ELF-1 (cell line): ENCODE measurements at regions not wholly inside any gene's neighbourhood (a gene's known extent, or its start where the extent isn't known, plus 50 kb on each side); places are given as distances from the start of the nearest gene placed in this dataset.
"Not testable (repeated sequence)": the region's sequence is repeated elsewhere in the genome, so short reads cannot be mapped to it uniquely, and the experiment has no call there.

Source experiments
- DNase-seq: peaks from one replicate; pipeline ENCODE4 v3.0.0-alpha.2; 2016; ENCODE audit warnings: low read depth, low spot score

DNA sequence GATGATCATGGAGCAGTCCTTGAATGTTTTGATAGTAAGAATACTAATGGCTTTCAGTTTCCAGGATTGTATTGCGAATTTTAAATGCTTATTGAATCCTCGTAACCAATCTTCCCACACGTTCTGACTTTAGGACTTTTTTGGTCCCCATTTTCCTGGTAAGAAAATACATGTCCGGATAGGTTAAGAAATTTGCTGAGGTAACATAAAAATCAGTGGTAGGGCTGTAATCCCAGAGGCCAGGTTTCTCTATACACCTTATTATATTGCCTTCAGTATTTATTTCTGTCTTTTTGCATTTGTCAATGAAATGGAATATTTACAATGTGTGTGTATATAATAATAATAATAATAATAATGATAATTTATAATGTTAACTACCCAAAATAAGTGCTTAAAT lies 603.2 kb downstream of the TMEM182 start:
- no peak for DNase-seq

DNA sequence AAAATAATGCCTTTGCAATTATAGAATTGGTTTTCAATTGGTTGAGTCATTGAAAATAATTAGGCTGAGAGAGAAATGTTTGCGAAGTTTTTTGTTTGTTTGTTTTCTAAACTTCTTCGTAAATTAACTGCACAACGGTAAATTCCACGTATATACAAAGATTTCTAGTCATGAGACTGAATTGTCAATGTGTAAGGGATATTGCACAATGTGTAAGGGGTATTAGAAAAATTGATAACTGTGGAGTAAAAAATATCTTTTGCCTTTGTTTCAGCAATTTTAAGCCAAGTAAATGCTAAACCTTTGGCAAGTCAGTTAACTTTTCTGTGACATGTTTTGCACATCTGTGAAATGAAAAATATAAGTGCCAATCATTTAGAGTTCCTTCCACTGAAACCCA lies 606.0 kb downstream of the TMEM182 start:
- DNase-seq: no peak

DNA sequence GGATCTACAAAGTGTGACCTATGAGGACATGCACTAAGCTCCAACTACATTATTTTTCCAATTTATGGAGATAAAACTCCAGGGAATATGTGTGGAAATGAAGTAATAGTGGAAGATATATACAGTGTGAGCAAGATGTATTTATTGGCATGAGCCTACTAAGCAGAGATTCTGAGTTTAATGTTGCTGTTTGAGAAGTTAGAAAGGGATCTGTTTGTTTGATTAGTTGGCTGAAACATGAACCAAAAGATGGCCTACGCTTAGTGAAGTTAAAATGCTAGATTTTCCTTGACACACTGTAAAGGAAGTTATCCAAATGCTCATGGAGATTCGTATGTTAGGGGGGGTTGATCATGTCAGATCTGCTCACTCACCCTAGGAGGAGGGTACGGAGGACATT lies 621.7 kb downstream of the TMEM182 start:
- DNase-seq: no peak

DNA sequence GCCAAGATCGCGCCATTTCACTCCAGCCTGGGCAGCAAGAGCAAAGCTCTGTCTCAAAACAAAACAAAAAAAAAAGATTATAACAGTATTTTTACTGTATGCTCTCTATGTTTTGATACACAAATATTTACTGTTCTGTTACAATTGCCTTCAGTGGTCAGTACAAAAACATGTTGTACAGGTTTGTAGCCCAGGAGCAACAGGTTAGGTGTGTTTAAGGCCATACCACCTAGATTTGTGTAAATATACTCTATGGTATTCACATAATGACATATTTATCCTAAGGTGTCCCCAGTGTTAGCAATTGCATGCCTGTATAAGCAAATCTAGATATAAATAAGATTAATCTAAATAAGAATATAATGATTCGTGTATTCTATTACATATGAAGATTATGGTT lies 625.0 kb downstream of the TMEM182 start:
- no peak for DNase-seq

DNA sequence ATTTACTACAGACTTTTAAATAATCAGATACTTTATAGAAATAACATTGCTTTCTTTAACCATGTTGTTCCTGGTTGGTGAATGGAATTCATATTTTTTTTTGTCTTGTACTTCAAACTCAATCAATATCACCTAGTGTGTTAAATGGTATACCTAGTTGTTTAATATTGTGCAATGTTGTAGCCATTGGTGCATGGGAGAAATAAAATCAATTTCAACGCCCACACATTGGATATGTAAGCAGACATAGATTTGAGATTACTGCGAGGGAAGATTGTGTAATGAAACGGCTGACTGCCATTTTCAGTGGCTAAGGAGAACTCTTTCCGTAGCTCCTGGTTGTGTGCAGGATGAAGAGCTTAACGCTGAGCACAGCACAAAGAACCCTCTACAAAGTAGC lies 626.1 kb downstream of the TMEM182 start:
- DNase-seq: no peak

DNA sequence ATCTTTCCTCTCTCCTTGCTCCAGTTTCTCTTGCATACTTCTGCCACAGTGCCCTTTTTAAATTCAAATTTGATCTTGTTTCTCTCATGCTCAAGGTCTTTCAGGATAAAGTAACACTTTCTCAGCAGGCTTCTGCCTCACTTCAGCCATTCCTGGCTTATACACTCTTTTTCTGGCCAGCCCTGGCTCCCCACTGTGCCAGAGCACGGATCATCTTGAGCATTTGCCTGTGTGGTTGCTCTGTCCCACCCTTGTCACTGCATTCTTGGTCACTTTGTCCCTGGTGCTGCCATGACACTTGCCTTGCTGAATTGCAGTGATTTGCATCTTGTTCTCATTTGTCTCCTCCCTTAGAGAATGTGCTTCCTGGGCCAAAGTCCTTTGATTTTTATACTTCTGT lies 634.3 kb downstream of the TMEM182 start:
- peak; percentile 44 for DNase-seq

DNA sequence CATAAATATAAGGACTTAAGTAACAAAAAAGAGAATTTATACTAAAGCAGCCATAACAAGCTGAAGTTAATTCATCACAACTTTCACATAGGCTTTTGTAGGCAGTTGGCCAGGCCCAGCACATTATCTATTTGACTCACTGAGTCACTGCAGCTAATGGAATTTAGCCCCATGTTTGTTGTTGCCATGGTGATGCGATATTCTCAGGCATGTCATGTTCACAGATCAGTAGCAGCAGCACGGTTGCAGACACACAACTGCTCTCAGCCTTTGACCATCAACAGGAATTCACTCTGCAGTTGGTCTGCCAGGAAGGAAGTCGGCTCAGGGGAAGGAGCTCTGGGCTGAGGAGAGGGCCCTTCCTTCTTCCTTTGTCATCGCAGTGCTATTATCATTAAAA lies 639.8 kb downstream of the TMEM182 start:
- peak; percentile 80 for DNase-seq

DNA sequence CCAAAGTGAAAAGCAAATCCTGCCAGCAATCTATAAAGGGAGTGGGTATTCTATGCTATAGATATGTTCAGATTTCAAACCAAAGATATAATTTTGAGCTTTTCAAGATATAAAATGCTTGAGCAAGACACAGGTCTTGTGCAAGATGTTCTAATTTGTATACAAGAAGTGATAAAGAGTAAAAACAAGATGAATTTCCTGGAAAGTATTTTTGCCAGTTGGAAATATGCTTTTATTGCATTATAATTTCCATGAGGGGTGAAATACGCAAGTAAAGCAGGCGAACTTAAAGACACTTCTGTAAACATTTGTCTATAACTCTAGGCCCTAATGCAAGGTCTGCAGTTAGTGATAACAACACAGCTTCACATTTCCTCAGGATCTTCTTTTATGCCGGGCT lies 640.5 kb downstream of the TMEM182 start:
- DNase-seq: no peak

DNA sequence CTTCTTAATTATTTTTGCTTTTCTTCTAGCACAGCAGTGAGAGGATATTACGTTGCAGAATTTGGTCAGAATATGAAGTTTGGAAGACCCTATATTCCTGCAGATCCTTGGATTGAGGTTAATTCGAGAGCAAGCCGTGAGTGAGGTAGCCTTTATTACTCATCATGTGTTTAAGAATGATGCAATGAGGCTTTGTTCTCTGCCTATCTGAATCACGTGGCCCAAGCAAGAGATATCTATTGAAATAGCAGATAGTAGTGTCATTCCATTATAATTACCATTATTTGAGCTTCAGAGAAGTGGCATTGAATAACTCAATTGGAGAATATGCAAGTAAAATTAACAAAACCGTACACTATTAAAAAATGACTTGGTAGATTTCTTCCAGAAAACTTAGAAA lies 641.1 kb downstream of the TMEM182 start:
- DNase-seq: no peak

DNA sequence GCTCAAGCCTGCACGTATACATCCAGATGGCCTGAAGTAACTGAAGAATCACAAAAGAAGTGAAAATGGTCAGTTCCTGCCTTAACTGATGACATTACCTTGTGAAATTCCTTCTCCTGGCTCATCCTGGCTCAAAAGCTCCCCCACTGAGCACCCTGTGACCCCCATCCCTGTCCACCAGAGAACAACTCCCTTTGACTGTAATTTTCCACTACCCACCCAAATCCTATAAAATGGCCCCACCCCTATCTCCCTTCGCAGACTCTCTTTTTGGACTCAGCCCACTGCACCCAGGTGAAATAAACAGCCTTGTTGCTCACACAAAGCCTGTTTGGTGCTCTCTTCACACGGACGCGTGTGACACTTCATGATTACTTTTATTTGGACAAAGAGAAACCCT lies 641.6 kb downstream of the TMEM182 start:
- not testable (repeated sequence) for DNase-seq

DNA sequence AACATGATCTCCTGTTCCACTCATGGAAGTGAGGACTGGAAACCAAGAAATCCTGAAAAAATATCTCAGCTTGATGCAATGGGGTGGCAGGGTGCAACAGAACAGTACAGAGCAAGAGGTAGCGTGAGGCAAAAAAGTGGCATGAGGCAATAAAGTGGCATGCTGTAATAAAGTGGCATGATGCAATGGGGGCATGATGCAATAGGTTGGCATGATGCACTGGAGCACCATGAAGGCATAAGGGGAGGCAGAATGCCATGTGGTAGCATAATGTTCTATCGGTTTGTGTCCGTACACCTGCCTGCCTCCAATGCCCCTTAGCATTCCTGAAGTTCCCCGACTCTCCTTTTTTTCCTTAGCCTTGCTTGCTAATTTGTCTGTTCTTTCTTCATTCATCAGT lies 648.4 kb downstream of the TMEM182 start:
- DNase-seq: no peak

DNA sequence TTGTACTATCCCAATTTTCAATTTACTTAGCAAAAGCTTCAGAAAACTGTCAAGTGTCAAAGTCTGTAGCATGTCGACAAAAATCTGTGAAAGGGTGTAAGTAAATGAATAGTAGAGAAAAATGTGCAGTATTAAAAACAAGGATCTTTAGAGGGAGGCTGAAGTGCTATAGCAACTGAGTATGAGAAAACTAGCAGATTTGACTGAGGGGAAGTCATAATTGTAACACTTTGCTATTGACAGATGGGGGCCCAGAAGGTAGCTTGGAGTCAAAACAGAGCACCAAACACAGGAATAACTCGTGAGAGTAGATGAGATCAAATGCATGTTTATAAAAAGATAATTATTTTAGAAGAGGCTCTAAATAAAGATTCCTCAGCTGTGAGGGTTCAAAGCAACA lies 657.7 kb downstream of the TMEM182 start:
- no peak for DNase-seq

DNA sequence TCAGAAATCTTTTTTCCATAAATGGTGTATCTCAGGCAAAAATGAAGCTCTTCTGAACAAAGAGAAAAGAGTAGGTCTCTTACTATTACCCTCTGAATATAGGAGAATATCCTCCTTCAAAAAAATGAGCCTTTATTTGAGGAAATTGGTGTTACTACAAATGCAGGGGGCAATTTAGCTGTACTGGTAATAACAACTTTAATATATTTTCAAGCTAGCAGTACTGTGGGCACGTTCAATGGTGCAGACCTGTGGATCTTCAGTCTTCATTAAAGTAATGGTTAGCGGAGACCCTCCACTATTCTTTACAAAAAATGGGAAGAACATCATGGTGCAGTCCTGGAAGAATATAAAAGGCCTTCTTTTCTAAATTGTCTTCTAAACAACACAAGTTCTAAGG lies 661.3 kb downstream of the TMEM182 start:
- no peak for DNase-seq

DNA sequence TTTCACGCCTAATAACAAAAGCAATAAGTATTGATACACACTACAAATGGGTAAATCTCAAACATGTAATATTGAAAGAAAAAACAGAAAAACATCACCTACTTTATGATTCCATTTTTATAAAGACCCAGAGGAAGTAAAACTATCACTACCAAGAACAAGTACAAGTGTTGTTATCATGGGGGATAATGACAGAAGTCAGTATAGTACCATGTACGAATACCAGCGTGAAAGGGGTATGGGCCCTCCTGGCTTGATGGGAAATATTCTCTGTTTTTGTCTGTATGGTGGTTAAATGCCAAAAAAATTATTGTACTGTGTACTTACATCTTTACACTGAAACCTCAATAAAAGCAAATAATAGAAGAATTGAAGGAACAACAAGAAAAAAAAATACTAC lies 665.7 kb downstream of the TMEM182 start:
- DNase-seq: no peak

DNA sequence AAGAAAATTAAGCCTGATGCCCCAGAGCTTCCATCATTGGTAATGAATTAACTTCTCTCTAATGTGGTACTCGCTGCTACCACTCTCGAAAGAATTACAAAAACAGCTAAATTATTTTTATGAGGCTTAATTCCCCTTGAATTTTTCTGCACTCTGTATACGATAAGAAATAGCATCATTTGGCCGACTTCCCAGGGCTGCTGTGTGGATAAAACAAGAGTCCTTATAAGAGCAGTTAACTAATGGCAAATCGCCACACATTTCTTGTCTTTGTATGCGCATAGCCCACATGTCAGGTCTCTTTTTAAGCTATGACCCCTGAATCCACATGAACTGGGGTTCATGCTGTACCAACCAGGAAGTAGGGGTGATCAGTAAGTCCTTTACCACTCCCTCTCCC lies 668.4 kb downstream of the TMEM182 start:
- DNase-seq: no peak

DNA sequence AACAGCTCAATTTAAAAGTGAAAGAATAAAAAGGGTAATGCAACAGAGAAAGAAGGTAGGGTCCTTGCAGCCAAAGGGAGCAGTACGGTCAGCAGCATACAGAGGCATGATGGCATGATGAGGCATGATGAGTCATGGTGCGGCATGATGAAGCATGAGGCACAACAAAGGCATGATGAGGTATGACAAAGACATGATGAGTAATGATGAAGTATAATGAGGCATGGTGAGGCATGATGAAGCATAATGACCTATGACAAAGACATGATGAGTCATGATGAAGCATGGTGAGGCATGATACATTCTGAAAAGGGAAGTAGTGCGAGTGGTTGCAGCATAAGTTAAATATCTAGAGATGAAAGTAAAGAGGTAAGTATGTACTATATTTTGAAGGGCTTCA lies 673.2 kb downstream of the TMEM182 start:
- DNase-seq: no peak

DNA sequence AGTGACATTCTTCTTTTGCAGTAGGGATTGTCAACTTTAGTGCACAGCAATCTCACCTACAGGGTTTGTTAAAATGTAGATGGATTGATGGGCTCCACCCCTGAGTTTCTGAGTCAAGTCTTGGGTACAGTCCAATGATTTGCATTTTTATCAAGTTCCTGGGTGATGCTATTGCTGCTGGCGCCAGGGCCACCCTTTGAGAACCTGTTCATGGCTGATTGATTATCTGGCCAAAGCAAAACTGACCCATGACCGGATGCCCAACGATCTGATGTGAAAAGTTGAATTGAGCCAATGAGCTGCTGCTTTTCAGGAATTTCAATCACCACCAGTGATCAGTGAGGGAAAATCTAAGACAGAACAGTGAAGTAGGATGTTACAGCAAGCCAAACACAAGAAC lies 675.3 kb downstream of the TMEM182 start:
- DNase-seq: no peak

DNA sequence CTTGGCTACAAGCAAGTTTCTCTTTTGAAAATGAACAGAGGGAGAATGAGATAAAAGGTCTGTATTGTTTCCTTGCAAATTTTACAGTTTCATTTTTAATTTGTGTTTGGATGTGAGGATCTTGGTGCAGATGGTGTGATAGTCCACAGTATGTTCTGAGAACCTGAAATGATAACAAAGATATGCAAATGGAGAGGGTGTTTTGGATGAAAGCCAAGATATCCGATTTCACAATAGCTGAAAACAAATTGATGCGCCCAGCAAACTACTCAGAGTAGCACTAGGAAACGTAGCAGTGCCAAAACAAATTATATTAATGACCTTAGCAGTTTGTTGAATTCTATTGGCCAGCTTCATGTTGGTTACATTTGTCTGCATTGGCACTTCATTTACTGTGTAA lies 683.5 kb downstream of the TMEM182 start:
- no peak for DNase-seq

DNA sequence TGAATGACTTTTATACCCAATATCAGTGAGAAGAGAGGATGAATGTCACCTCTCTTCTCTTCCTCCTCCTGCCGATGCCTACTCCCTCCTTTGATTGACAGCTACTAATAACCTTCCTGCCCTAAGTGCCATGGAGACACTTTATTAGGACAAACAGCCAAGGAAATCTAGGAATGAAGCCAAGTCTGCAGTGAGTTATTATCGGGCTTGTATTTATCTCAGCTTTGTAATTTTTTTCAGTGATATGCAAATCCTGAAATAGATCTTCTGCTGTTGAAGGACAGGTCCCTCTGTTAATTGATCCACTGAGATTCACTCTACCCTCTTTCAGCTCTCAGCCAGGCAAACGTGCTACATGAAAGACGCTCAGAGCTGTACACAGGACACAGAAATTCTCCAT lies 686.7 kb downstream of the TMEM182 start:
- DNase-seq: no peak

DNA sequence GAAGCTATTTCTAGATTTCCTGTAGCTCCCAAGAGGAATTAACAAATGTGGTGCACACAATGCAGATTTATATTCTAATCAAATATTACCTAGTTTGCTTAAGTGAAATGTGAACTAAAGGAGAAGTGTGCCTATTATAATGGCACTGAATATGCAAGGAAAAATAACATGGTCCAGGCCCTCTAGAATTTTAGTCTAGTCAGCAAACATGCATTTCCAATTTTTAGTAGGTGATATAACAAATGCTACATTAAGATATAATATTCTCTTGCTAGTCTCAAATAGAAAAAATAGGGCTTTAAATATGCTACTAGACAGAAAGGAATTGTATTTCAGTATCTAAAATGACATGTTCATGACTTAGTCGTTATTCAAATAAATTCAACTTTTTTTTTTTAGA lies 689.5 kb downstream of the TMEM182 start:
- DNase-seq: no peak

DNA sequence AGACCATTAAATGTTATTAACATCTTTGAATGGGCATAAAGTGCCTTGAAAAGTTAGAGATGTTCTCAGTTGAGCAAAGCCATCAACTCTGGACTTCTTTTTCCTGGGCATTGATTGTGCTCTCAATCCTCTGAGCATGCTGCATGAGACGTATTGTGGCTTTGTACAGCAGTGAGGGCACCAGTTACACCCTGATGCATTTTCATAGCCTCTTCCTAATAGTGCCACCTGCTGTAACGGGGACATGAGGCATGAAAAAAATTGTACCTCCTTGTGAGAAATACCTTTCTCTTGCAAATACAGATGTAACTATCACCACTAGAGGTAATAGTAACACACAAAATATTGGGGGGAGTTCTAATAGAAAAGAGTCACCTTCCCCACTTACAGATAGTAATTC lies 697.5 kb downstream of the TMEM182 start:
- DNase-seq: no peak

DNA sequence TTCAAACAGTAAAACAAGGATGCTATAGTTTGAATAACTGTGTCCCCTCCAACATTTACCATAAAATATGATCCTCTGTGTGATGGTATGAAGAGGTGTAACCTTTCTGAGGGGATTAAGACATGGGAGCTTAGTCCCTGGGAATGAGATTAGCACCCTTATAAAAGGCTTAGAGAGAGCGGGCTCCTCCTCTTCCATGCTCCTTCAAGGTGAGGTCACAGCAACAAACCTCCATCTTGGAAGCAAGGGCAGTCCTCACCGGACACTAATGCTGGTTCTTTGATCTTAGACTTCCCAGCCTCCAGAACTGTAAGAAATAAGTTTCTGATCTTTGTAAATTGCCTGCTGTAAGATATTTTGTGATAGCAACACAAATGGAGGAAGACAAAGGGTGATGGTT lies 700.3 kb downstream of the TMEM182 start:
- DNase-seq: no peak

DNA sequence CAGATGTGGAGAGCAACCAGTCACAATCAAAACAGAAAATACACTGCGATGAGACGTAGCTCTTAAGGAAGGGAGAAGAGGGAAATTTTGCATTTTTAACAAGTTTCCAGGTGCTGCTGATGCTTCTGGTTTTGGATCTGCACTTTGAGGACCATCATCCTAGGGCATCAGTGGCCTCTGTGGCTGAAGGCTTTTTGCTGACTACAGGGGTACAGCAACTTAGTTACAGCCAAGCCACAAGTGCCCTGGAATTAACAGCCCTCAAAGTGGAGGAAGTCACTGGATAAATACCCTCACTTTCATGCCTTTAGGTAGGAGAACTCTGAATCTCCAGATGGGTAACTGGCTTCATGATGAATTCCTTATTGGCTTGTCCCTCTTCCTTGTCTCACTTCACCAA lies 700.9 kb downstream of the TMEM182 start:
- DNase-seq: no peak

DNA sequence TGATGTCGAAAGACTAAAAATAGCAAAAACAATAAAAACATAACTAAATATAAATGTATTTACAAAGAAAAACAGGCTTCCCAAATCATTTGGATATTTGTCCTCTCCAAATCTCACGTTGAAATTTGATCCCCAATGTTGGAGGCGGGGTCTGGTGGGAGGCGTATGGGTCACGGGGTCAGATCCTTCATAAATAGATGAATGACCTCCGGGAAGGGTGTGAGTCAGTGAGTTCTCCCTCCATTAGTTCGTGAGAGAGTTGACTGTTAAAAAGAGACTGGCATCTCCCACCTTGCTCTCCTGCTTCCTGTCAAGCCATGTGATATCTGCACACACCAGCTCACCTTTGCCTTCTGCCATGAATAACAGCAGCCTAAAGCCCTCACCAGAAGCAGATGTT lies 703.0 kb downstream of the TMEM182 start:
- DNase-seq: no peak

DNA sequence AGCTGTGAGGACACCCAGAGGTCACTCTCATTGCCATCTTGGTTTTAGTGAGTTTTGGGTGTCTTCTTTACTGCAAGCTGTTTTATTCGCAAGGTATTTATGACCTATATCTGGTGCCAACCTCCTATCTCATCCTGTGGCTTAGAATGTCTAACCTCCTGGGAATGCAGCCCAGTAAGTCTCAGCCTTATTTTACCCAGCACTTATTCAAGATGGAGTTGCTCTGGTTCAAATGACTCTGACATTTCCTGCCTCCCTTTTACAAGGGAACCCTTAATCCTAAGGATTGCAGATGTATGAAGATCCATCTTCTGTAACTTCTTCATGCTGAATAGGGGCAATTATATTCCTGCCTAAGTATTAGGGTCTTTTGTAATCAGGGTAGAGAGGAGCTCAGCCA lies 708.0 kb downstream of the TMEM182 start:
- DNase-seq: no peak
